ENCODE measurements at regions not wholly inside any gene's neighbourhood (a gene's known extent, or its start where the extent isn't known, plus 50 kb on each side); places are given as distances from the start of the nearest gene placed in this dataset.

GRCh38 chrX:40933132-40933705, 152.0 kb upstream of the USP9X start:
- no peaks in the 10 kb centered on the region for H4K20me1 ChIP-seq (replicated peaks in 1 of 2; ENCODE audit: control insufficient read depth in 1 of 2, insufficient read depth in 2 of 2, low read length in 2 of 2)
- ChIA-PET CTCF (ENCODE audit: partially characterized antibody) (interaction anchor here (0.5 to 1.1 kb wide), 3 partner anchors 17 to 139 kb away, joined by 3 to 4 read pairs (median 3); no protein-coding TSS in a partner anchor), POLR2A (ENCODE audit: partially characterized antibody) (no interaction called here)
- H3K27me3 ChIP-seq (replicated peaks in 1 of 4; ENCODE audit: control insufficient read depth in 3 of 4, extremely low read depth in 1 of 4, insufficient read depth in 3 of 4, low read length in 3 of 4) = no peaks in the 10 kb centered on the region
- H3K9me3 ChIP-seq (ENCODE audit: insufficient read depth in 2 of 2, low read depth in 1 of 2, low read length in 1 of 2) = no peaks in the 10 kb centered on the region
- no peak overlapping the region for H4K5ac ChIP-seq (ENCODE audit: insufficient read length, low read depth, low read length)
- no peak overlapping the region for H2AFZ ChIP-seq (ENCODE audit: low read length)
- H3K27ac ChIP-seq (ENCODE audit: low read depth, low read length) = no peak overlapping the region
- DNase-seq (ENCODE audit: low read depth in 1 of 2, low spot score in 2 of 2) (no peak), FAIRE-seq (no peak)
- H4K91ac ChIP-seq (replicated peaks; ENCODE audit: insufficient read length, low read length) = no peak overlapping the region
- H3K56ac ChIP-seq (replicated peaks; ENCODE audit: insufficient read length, low read depth, low read length) = no peak overlapping the region
- H2BK12ac ChIP-seq (ENCODE audit: low read depth, low read length) = no peak overlapping the region
- H3K23ac ChIP-seq (ENCODE audit: insufficient read length) = no peak overlapping the region
- no peak overlapping the region for H3K9ac ChIP-seq (replicated peaks in 1 of 4; ENCODE audit: extremely low read depth in 1 of 4, low read depth in 3 of 4, low read length in 3 of 4)
- H3K36me3 ChIP-seq (ENCODE audit: control insufficient read depth in 2 of 4, insufficient read depth in 4 of 4, low read length in 3 of 4) = no peaks in the 10 kb centered on the region
- no peak overlapping the region for H3K18ac ChIP-seq (ENCODE audit: extremely low read depth, low read length)
- H3K23me2 ChIP-seq (ENCODE audit: low read depth, low read length) = no peaks in the 10 kb centered on the region
- no peak overlapping the region for H3K4me2 ChIP-seq (ENCODE audit: insufficient read depth in 1 of 2, low read depth in 2 of 2, low read length in 2 of 2)
- no peaks in the 10 kb centered on the region for H3K79me1 ChIP-seq (ENCODE audit: low read depth, low read length)
- WGBS, 2 experiments (ENCODE audit: extremely low coverage in 1 of 2, insufficient coverage in 1 of 2, insufficient read length in 1 of 2, insufficient replicate concordance in 2 of 2, low coverage in 1 of 2, low lambda C conversion rate in 2 of 2, missing lambda C conversion rate in 1 of 2) = 72% methylated on average over 6 of the region's 7 CpGs; no CpG with 5 or more reads in 1 of the 2 experiments
- no peak overlapping the region for H3K4me3 ChIP-seq (ENCODE audit: extremely low read depth in 1 of 4, insufficient read depth in 2 of 4, low read depth in 3 of 4, low read length in 4 of 4)
- H2BK5ac ChIP-seq (ENCODE audit: low read depth, low read length) = no peak overlapping the region
- H2BK120ac ChIP-seq (replicated peaks; ENCODE audit: low read depth, low read length) = peak overlapping the region; percentile 33
- no peak overlapping the region for H2BK20ac ChIP-seq (ENCODE audit: low read length)
- no peak overlapping the region for H3K14ac ChIP-seq (ENCODE audit: insufficient read length)
- H3K4ac ChIP-seq (replicated peaks; ENCODE audit: insufficient read length, low read depth, low read length) = no peak overlapping the region
- no peak overlapping the region for H2AK5ac ChIP-seq (ENCODE audit: low read depth, low read length)
- no peak overlapping the region for H4K8ac ChIP-seq (ENCODE audit: extremely low read depth, insufficient read depth, low read length)
- H2BK15ac ChIP-seq (ENCODE audit: low read length) = no peak overlapping the region
- H3K79me2 ChIP-seq (ENCODE audit: control insufficient read depth in 1 of 2, insufficient read depth in 2 of 2, low read length in 2 of 2) = no peaks in the 10 kb centered on the region
- H3K4me1 ChIP-seq (replicated peaks in 1 of 4; ENCODE audit: control insufficient read depth in 3 of 4, insufficient read depth in 4 of 4, low read length in 3 of 4) = no peaks in the 10 kb centered on the region; a peak in 2 of 7 replicates
- no peak for TF ChIP-seq PHF8 (conservative IDR thresholded peaks at IDR 0.05; ENCODE audit: low read depth, low read length)
- no peak for TF ChIP-seq RAD21 (IDR thresholded peaks at IDR 0.05 in 1 of 2, conservative IDR thresholded peaks at IDR 0.05 in 1 of 2; ENCODE audit: low read depth in 2 of 2, low read length in 2 of 2)
- no peak for TF ChIP-seq ASH2L (IDR thresholded peaks at IDR 0.05; ENCODE audit: low read length)
- no peak for TF ChIP-seq CBX5 (IDR thresholded peaks at IDR 0.05; ENCODE audit: low read depth, low read length)
- no peak for TF ChIP-seq POLR2AphosphoS5 (IDR thresholded peaks at IDR 0.05; ENCODE audit: low read depth, low read length)
- TF ChIP-seq, protein P1, sequence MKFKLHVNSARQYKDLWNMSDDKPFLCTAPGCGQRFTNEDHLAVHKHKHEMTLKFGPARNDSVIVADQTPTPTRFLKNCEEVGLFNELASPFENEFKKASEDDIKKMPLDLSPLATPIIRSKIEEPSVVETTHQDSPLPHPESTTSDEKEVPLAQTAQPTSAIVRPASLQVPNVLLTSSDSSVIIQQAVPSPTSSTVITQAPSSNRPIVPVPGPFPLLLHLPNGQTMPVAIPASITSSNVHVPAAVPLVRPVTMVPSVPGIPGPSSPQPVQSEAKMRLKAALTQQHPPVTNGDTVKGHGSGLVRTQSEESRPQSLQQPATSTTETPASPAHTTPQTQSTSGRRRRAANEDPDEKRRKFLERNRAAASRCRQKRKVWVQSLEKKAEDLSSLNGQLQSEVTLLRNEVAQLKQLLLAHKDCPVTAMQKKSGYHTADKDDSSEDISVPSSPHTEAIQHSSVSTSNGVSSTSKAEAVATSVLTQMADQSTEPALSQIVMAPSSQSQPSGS (IDR thresholded peaks at IDR 0.05; ENCODE audit: low read length) = no peak
- TF ChIP-seq GABPA (IDR thresholded peaks at IDR 0.05; ENCODE audit: borderline replicate concordance, insufficient read depth, low read length) = no peak

Measured in H1 (cell line).